Uterus (tissue), 3 donors: ENCODE measurements at regions not wholly inside any gene's neighbourhood (a gene's known extent, or its start where the extent isn't known, plus 50 kb on each side); places are given as distances from the start of the nearest gene placed in this dataset.

Experiments
- DNase-seq, 2 donors: peaks; one replicate each; pipeline ENCODE4 v3.0.0-alpha.2; 2019 to 2020
- H3K27ac ChIP-seq, 2 donors: fragments of 200-600 bp; sonication (generic); 1 replicate in 1 of 2; 2 replicates in 1 of 2; pipeline ENCODE4 v1.5.1; 2016 to 2018
- H3K27me3 ChIP-seq, 2 donors: fragments of 200-600 bp; sonication (generic); one replicate each; pipeline ENCODE4 v1.5.1; 2018 to 2019; ENCODE audit warnings: control low read depth in 1 of 2
- H3K36me3 ChIP-seq, 2 donors: fragments of 200-600 bp; sonication (generic); one replicate each; pipeline ENCODE4 v1.5.1; 2019; ENCODE audit warnings: control low read depth in 1 of 2
- H3K4me1 ChIP-seq, 2 donors: fragments of 200-600 bp; sonication (generic); one replicate each; pipeline ENCODE4 v1.5.1; 2018 to 2019; ENCODE audit warnings: control low read depth in 1 of 2
- H3K4me3 ChIP-seq, 2 donors: fragments of 200-600 bp; sonication (generic); 1 replicate in 1 of 2; 2 replicates in 1 of 2; pipeline ENCODE4 v1.5.1; 2018 to 2019; ENCODE audit warnings: mild to moderate bottlenecking in 1 of 2
- H3K9me3 ChIP-seq, 2 donors: fragments of 200-600 bp; sonication (generic); one replicate each; pipeline ENCODE4 v1.5.1; 2019; ENCODE audit warnings: control low read depth in 1 of 2
- POLR2A ChIP-seq, 2 donors: fragments of 450-650 bp; IDR thresholded peaks; one replicate each; pipeline ENCODE4 v1.6.1; 2016; ENCODE audit warnings: antibody characterized with exemption in 2 of 2, mild to moderate bottlenecking in 1 of 2, moderate library complexity in 1 of 2
- intact Hi-C: fragments of 100-400 bp; cut with DNase I; formaldehyde crosslinking; loops from one replicate; pipeline ENCODE4 v1.15.1; 2023; ENCODE audit warnings: low total_unique reads
- TF ChIP-seq, protein P1 (sequence below), 4 experiments: fragments of 200-600 bp in 2 of 4; fragments of 450-650 bp in 2 of 4; sonication (generic) in 2 of 4; IDR thresholded peaks; one replicate each; pipeline ENCODE4 v1.5.1; 2016 to 2019; ENCODE audit warnings: antibody characterized with exemption in 4 of 4, mild to moderate bottlenecking in 2 of 4, moderate library complexity in 1 of 4
- donor health status: DM: yes; HTN: yes; CAD: no.

DNA sequence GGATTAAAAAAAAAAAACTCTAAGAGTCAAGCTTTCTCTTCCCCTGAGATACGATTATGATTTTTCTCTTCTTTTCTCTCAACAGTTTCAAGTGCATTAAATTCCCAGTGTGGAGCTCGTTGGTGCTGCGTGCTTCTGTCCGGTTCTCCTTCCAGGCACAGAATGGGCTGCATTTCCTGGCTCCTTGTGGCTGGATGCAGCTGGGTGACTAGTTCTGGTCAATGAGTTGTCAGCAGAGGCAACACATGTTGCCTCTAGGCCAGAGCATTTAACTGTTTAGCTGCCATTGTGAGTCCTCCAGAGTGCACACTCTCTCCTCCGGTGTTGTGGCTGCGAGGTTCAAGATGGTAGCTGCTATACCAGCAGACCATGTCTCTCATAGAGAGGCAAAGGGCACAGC is 312.9 kb downstream of the RRAGC start:
- H3K9me3 ChIP-seq: no peaks in the 10 kb centered on the region
- intact Hi-C loops: no loop called here
- H3K27me3 ChIP-seq: no peaks in the 10 kb centered on the region
- no peaks in the 10 kb centered on the region for H3K4me1 ChIP-seq
- H3K36me3 ChIP-seq: no peaks in the 10 kb centered on the region
- no peak for DNase-seq
- H3K27ac ChIP-seq: no peak overlapping the region
- no peak overlapping the region for H3K4me3 ChIP-seq
- TF ChIP-seq, protein P1, sequence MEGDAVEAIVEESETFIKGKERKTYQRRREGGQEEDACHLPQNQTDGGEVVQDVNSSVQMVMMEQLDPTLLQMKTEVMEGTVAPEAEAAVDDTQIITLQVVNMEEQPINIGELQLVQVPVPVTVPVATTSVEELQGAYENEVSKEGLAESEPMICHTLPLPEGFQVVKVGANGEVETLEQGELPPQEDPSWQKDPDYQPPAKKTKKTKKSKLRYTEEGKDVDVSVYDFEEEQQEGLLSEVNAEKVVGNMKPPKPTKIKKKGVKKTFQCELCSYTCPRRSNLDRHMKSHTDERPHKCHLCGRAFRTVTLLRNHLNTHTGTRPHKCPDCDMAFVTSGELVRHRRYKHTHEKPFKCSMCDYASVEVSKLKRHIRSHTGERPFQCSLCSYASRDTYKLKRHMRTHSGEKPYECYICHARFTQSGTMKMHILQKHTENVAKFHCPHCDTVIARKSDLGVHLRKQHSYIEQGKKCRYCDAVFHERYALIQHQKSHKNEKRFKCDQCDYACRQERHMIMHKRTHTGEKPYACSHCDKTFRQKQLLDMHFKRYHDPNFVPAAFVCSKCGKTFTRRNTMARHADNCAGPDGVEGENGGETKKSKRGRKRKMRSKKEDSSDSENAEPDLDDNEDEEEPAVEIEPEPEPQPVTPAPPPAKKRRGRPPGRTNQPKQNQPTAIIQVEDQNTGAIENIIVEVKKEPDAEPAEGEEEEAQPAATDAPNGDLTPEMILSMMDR (IDR thresholded peaks at IDR 0.05): no peak
- no peak for TF ChIP-seq POLR2A (IDR thresholded peaks at IDR 0.05)

DNA sequence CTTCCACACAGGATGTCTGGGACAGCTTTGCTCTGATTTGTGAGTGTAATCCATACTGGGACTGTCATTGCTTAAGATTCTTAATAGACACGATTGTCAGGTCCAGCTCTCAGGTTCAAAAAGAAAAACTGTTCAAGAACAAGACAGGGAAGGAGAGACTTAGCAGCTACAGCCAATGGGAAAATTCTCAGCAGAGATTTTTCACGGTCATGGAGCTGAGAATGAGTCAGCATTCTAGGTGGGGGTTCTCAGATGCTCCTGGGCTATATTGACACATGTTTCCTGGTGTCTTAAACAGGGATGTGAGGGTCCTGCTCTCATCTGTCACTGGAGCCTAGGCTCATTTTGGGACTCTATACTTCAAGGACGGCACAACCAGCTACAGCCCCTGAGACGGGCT is 318.3 kb downstream of the RRAGC start:
- Histone ChIP-seq H3K27me3 (peaks cover 0 to 4% of the 10 kb centered on the region in 2 donors), H3K4me1 (no peaks in the 10 kb centered on the region), H3K4me3 (no peak overlapping the region), H3K36me3 (no peaks in the 10 kb centered on the region), H3K9me3 (no peaks in the 10 kb centered on the region), H3K27ac (no peak overlapping the region)
- TF ChIP-seq POLR2A (IDR thresholded peaks at IDR 0.05): no peak
- TF ChIP-seq, protein P1 (IDR thresholded peaks at IDR 0.05): no peak
- DNase-seq: no peak
- intact Hi-C loops: no loop called here

DNA sequence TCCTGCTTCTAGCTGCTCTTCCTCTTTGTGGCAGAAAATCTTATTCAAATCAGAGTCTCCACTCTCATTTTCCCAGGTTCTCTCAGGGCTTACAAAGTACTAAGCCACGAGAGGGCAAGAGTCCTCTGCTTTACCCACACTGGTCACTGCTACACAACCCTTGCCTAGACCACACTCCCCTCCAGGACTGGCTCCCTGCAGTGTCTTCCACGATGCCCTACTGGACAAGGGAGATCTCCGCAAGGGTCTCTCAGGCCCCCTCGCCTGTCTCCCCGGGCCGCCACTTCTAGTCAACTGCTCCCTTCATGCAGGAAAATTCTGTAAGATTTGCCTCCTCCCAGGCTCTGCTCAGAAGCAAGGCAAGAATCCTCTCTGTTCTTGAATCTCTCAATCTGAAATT is 319.6 kb downstream of the RRAGC start:
- DNase-seq: no peak
- intact Hi-C loops: no loop called here

DNA sequence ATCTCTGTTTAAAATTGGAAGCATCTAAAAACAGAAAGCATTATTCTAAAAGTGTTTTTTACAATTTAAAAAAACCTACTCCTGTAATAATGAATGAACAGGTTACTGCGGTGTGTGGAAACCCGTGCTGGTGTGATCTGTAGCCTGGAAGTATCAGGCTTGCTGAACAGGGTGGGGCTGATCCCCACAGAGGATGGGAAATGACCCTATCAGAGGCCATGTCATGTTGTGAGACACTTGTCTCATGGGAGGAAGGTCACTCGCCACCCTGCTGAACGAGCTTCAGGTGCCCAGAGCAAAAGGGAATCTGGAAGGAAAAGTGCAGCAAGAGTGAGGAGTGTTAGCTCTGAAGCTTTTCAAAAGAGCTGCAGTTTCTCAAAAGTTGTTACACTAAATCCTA is 320.7 kb downstream of the RRAGC start:
- H3K4me1 ChIP-seq: no peaks in the 10 kb centered on the region
- no peak overlapping the region for H3K4me3 ChIP-seq
- no peak for DNase-seq
- H3K27ac ChIP-seq: no peak overlapping the region
- no peaks in the 10 kb centered on the region for H3K36me3 ChIP-seq
- TF ChIP-seq, protein P1 (IDR thresholded peaks at IDR 0.05): no peak
- TF ChIP-seq POLR2A (IDR thresholded peaks at IDR 0.05): no peak
- intact Hi-C loops: no loop called here
- peaks cover 0 to 4% of the 10 kb centered on the region in 2 donors for H3K27me3 ChIP-seq
- H3K9me3 ChIP-seq: no peaks in the 10 kb centered on the region

More for the DNA sequence above, 319.6 kb downstream of the RRAGC start:
- no peak overlapping the region for H3K4me3 ChIP-seq
- TF ChIP-seq POLR2A (IDR thresholded peaks at IDR 0.05): no peak
- TF ChIP-seq, protein P1 (IDR thresholded peaks at IDR 0.05): no peak
- no peaks in the 10 kb centered on the region for H3K36me3 ChIP-seq
- no peaks in the 10 kb centered on the region for H3K4me1 ChIP-seq
- no peaks in the 10 kb centered on the region for H3K9me3 ChIP-seq
- H3K27me3 ChIP-seq: peaks cover 0 to 4% of the 10 kb centered on the region in 2 donors
- no peak overlapping the region for H3K27ac ChIP-seq

DNA sequence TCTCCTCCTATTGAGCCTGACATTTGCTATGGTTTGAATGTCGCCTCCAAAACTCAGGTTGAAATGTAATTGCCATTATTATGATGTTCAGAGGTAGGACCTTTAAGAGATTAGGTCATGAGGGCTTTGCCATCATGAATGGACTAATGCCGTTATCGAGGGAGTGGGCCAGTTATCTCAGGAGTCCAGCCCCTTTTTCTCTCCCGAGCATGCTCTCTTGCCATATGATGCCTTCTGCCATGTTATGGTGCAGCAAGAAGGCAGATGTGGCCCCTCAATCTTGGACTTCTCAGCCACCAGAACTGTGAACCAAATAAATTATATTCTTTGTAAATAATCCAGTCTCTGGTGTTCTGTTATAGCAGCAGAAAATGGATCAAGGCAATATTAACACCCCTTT is 323.5 kb downstream of the RRAGC start:
- H3K4me1 ChIP-seq: no peaks in the 10 kb centered on the region
- peaks cover 0 to 4% of the 10 kb centered on the region in 2 donors for H3K27me3 ChIP-seq
- H3K4me3 ChIP-seq: no peak overlapping the region
- no peak for DNase-seq
- no peak for TF ChIP-seq POLR2A (IDR thresholded peaks at IDR 0.05)
- TF ChIP-seq, protein P1 (IDR thresholded peaks at IDR 0.05): no peak
- no peak overlapping the region for H3K27ac ChIP-seq
- H3K36me3 ChIP-seq: no peaks in the 10 kb centered on the region
- intact Hi-C loops: no loop called here
- H3K9me3 ChIP-seq: no peaks in the 10 kb centered on the region
